ENCODE measurements at regions not wholly inside any gene's neighbourhood (a gene's known extent, or its start where the extent isn't known, plus 50 kb on each side); places are given as distances from the start of the nearest gene placed in this dataset.

DNA sequence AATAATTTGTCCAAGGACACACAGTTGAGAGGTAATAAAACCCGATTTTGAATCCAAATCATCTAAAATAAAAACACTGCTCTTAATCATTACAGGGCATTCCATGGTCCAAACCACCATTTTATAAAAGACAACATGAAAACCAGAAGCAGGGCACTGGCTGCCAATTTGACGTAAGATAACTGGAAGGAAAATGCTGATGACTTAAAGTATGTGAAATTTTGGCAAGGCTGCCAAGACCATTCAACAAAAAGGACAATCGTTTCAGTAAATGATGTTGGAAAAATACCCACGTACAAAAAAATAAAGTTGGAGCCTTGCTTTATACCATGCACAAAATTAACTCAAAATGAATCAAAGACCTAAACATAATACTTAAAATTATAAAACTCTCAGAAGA, 344.4 kb downstream of the RAPGEF2 start:
- Histone ChIP-seq H3K27ac (ENCODE audit: low read depth, low read length) (no peak overlapping the region), H3K4me3 (ENCODE audit: insufficient read depth, low read length) (no peak overlapping the region), H2AFZ (ENCODE audit: low read length) (no peak overlapping the region), H3K36me3 (ENCODE audit: insufficient read depth, low read length) (no peaks in the 10 kb centered on the region), H3K4me1 (ENCODE audit: insufficient read depth, low read length) (peaks cover 11% of the 10 kb centered on the region), H3K4me2 (ENCODE audit: insufficient read depth, low read length) (no peak overlapping the region), H3K79me2 (ENCODE audit: insufficient read depth, low read length) (no peaks in the 10 kb centered on the region), H3K27me3 (ENCODE audit: insufficient read depth, low read length) (no peaks in the 10 kb centered on the region), H3K9me3 (ENCODE audit: low read depth, low read length) (no peaks in the 10 kb centered on the region), H4K20me1 (ENCODE audit: insufficient read depth, low read length) (no peaks in the 10 kb centered on the region)
- DNase-seq (ENCODE audit: insufficient read length, low spot score, missing footprints) = no peak
- TF ChIP-seq, protein P1, sequence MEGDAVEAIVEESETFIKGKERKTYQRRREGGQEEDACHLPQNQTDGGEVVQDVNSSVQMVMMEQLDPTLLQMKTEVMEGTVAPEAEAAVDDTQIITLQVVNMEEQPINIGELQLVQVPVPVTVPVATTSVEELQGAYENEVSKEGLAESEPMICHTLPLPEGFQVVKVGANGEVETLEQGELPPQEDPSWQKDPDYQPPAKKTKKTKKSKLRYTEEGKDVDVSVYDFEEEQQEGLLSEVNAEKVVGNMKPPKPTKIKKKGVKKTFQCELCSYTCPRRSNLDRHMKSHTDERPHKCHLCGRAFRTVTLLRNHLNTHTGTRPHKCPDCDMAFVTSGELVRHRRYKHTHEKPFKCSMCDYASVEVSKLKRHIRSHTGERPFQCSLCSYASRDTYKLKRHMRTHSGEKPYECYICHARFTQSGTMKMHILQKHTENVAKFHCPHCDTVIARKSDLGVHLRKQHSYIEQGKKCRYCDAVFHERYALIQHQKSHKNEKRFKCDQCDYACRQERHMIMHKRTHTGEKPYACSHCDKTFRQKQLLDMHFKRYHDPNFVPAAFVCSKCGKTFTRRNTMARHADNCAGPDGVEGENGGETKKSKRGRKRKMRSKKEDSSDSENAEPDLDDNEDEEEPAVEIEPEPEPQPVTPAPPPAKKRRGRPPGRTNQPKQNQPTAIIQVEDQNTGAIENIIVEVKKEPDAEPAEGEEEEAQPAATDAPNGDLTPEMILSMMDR (IDR thresholded peaks at IDR 0.05; ENCODE audit: extremely low read depth, low read depth, low read length) = no peak

DNA sequence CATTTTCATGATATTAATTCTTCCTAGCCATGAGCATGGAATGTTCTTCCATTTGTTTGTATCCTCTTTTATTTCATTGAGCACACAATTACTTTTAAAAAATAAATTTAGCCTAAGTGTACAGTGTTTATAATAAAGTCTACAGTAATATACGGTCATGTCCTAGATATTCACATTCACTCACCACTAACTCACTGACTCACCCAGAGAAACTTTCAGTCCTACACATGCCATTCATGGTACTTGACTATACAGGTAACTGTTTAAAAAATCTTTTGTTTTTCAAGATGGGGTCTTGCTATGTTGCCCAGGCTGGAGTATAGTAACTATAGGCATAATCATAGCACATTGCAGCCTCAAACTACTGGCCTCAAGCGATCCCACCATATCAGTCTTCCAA, 348.1 kb downstream of the RAPGEF2 start:
- DNase-seq (ENCODE audit: insufficient read length, low spot score, missing footprints) = no peak
- TF ChIP-seq, protein P1 (IDR thresholded peaks at IDR 0.05; ENCODE audit: extremely low read depth, low read depth, low read length) = no peak
- no peaks in the 10 kb centered on the region for H3K27me3 ChIP-seq (ENCODE audit: insufficient read depth, low read length)
- no peaks in the 10 kb centered on the region for H3K79me2 ChIP-seq (ENCODE audit: insufficient read depth, low read length)
- H2AFZ ChIP-seq (ENCODE audit: low read length) = no peak overlapping the region
- H3K4me1 ChIP-seq (ENCODE audit: insufficient read depth, low read length) = peaks cover 8% of the 10 kb centered on the region
- no peaks in the 10 kb centered on the region for H4K20me1 ChIP-seq (ENCODE audit: insufficient read depth, low read length)
- no peaks in the 10 kb centered on the region for H3K36me3 ChIP-seq (ENCODE audit: insufficient read depth, low read length)
- no peak overlapping the region for H3K27ac ChIP-seq (ENCODE audit: low read depth, low read length)
- H3K4me3 ChIP-seq (ENCODE audit: insufficient read depth, low read length) = no peak overlapping the region
- no peak overlapping the region for H3K4me2 ChIP-seq (ENCODE audit: insufficient read depth, low read length)
- H3K9me3 ChIP-seq (ENCODE audit: low read depth, low read length) = no peaks in the 10 kb centered on the region

DNA sequence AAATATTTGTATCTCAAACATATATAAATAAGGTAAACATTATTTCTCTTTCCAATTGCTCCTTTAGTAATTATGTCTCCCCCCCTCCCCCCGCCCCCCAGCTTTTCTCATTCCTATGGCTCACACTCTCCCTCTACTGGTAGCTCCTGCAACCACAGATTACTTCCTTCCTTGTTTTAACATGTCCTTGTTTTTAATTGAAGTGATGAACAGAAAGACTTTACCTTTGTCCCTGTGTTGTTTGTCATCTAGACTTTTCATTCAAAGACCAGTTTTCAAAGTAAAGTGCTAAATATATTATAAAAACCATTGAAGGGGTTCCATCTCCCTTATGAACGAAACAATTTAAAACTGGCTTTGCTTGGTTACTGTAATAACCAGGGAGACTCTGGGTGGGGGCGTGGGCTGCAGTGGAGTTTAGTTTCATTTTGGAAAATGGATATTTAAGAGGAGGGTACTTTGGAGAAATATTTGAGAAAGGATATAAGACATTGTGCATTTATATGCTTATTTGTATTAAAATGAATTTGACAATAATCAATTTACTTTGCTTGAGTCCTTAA, 352.9 kb downstream of the RAPGEF2 start:
- Histone ChIP-seq H3K27me3 (ENCODE audit: insufficient read depth, low read length) (no peaks in the 10 kb centered on the region), H3K27ac (ENCODE audit: low read depth, low read length) (no peak overlapping the region), H2AFZ (ENCODE audit: low read length) (peak overlapping the region; percentile 92), H4K20me1 (ENCODE audit: insufficient read depth, low read length) (no peaks in the 10 kb centered on the region), H3K4me1 (ENCODE audit: insufficient read depth, low read length) (no peaks in the 10 kb centered on the region), H3K79me2 (ENCODE audit: insufficient read depth, low read length) (no peaks in the 10 kb centered on the region), H3K4me3 (ENCODE audit: insufficient read depth, low read length) (peak overlapping the region; percentile 56), H3K36me3 (ENCODE audit: insufficient read depth, low read length) (no peaks in the 10 kb centered on the region), H3K4me2 (ENCODE audit: insufficient read depth, low read length) (peak overlapping the region; percentile 77), H3K9me3 (ENCODE audit: low read depth, low read length) (no peaks in the 10 kb centered on the region)
- TF ChIP-seq, protein P1 (IDR thresholded peaks at IDR 0.05; ENCODE audit: extremely low read depth, low read depth, low read length) = peak; percentile 88
- no peak for DNase-seq (ENCODE audit: insufficient read length, low spot score, missing footprints)

DNA sequence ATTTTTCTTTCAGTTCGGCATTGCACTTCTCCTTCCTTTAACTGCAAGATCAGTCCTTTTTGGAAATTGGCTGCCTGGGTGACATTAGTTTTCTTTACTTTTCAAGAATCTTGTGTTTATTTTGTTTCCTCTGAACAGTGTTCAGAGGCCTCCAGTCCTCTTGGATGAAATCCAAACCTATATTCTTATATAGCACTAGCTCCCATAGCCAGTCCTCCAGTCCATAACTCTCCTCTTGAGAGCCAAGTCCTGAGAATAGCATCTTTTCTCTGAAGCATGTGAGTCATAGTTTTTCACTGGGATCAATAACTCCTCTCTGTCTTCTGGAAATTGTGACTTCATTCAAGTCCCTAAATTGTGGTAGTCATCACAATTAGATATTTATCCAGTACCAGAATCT, 357.5 kb downstream of the RAPGEF2 start:
- Histone ChIP-seq H3K4me3 (ENCODE audit: insufficient read depth, low read length) (no peak overlapping the region), H4K20me1 (ENCODE audit: insufficient read depth, low read length) (no peaks in the 10 kb centered on the region), H3K36me3 (ENCODE audit: insufficient read depth, low read length) (no peaks in the 10 kb centered on the region), H3K4me2 (ENCODE audit: insufficient read depth, low read length) (no peak overlapping the region), H3K27ac (ENCODE audit: low read depth, low read length) (no peak overlapping the region), H3K27me3 (ENCODE audit: insufficient read depth, low read length) (no peaks in the 10 kb centered on the region), H2AFZ (ENCODE audit: low read length) (no peak overlapping the region), H3K9me3 (ENCODE audit: low read depth, low read length) (peaks cover 2% of the 10 kb centered on the region), H3K79me2 (ENCODE audit: insufficient read depth, low read length) (no peaks in the 10 kb centered on the region), H3K4me1 (ENCODE audit: insufficient read depth, low read length) (no peaks in the 10 kb centered on the region)
- DNase-seq (ENCODE audit: insufficient read length, low spot score, missing footprints) = no peak
- TF ChIP-seq, protein P1 (IDR thresholded peaks at IDR 0.05; ENCODE audit: extremely low read depth, low read depth, low read length) = no peak
